ENCODE measurements at regions not wholly inside any gene's neighbourhood (a gene's known extent, or its start where the extent isn't known, plus 50 kb on each side); places are given as distances from the start of the nearest gene placed in this dataset.

GRCh38 chr14:49033131-49033530 is 553.0 kb downstream of the RPS29 start:
- no peak for TF ChIP-seq MAX (IDR thresholded peaks at IDR 0.05)
- TF ChIP-seq, protein P1, sequence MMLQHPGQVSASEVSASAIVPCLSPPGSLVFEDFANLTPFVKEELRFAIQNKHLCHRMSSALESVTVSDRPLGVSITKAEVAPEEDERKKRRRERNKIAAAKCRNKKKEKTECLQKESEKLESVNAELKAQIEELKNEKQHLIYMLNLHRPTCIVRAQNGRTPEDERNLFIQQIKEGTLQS (IDR thresholded peaks at IDR 0.05) = no peak
- no peak for TF ChIP-seq EZH2 (IDR thresholded peaks at IDR 0.05)
- TF ChIP-seq RAD21 (IDR thresholded peaks at IDR 0.05; ENCODE audit: low read depth) = no peak
- TF ChIP-seq, protein P2, sequence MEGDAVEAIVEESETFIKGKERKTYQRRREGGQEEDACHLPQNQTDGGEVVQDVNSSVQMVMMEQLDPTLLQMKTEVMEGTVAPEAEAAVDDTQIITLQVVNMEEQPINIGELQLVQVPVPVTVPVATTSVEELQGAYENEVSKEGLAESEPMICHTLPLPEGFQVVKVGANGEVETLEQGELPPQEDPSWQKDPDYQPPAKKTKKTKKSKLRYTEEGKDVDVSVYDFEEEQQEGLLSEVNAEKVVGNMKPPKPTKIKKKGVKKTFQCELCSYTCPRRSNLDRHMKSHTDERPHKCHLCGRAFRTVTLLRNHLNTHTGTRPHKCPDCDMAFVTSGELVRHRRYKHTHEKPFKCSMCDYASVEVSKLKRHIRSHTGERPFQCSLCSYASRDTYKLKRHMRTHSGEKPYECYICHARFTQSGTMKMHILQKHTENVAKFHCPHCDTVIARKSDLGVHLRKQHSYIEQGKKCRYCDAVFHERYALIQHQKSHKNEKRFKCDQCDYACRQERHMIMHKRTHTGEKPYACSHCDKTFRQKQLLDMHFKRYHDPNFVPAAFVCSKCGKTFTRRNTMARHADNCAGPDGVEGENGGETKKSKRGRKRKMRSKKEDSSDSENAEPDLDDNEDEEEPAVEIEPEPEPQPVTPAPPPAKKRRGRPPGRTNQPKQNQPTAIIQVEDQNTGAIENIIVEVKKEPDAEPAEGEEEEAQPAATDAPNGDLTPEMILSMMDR (IDR thresholded peaks at IDR 0.05 in 2 of 3, conservative IDR thresholded peaks at IDR 0.05 in 1 of 3; ENCODE audit: borderline replicate concordance in 1 of 3, insufficient read depth in 1 of 3, low read depth in 2 of 3, low read length in 2 of 3) = no peak
- no peak for TF ChIP-seq TCF7L2 (IDR thresholded peaks at IDR 0.05; ENCODE audit: borderline replicate concordance, extremely low read depth, insufficient read depth, insufficient read length)
- no peak for TF ChIP-seq YY1 (IDR thresholded peaks at IDR 0.05; ENCODE audit: extremely low read depth, insufficient replicate concordance, low read depth, low read length)
- TF ChIP-seq, protein P3, sequence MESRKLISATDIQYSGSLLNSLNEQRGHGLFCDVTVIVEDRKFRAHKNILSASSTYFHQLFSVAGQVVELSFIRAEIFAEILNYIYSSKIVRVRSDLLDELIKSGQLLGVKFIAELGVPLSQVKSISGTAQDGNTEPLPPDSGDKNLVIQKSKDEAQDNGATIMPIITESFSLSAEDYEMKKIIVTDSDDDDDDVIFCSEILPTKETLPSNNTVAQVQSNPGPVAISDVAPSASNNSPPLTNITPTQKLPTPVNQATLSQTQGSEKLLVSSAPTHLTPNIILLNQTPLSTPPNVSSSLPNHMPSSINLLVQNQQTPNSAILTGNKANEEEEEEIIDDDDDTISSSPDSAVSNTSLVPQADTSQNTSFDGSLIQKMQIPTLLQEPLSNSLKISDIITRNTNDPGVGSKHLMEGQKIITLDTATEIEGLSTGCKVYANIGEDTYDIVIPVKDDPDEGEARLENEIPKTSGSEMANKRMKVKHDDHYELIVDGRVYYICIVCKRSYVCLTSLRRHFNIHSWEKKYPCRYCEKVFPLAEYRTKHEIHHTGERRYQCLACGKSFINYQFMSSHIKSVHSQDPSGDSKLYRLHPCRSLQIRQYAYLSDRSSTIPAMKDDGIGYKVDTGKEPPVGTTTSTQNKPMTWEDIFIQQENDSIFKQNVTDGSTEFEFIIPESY (IDR thresholded peaks at IDR 0.05; ENCODE audit: extremely low read depth, insufficient replicate concordance, low read length) = no peak
- TF ChIP-seq ZNF274 (IDR thresholded peaks at IDR 0.05; ENCODE audit: low read depth, low read length) = no peak
- no peak for TF ChIP-seq POLR2A (IDR thresholded peaks at IDR 0.05; ENCODE audit: borderline replicate concordance, extremely low read depth, insufficient read depth, insufficient read length)
